ENCODE measurements at regions not wholly inside any gene's neighbourhood (a gene's known extent, or its start where the extent isn't known, plus 50 kb on each side); places are given as distances from the start of the nearest gene placed in this dataset.

- no peak for TF ChIP-seq CTCF (conservative IDR thresholded peaks at IDR 0.05; ENCODE audit: low read depth, low read length)
- TF ChIP-seq MAZ (IDR thresholded peaks at IDR 0.05; ENCODE audit: borderline replicate concordance, low read depth, low read length) = no peak
- TF ChIP-seq, protein P1, sequence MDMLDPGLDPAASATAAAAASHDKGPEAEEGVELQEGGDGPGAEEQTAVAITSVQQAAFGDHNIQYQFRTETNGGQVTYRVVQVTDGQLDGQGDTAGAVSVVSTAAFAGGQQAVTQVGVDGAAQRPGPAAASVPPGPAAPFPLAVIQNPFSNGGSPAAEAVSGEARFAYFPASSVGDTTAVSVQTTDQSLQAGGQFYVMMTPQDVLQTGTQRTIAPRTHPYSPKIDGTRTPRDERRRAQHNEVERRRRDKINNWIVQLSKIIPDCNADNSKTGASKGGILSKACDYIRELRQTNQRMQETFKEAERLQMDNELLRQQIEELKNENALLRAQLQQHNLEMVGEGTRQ (IDR thresholded peaks at IDR 0.05; ENCODE audit: low read depth, low read length) = no peak
- no peak for TF ChIP-seq POLR2A (IDR thresholded peaks at IDR 0.05; ENCODE audit: low read depth, low read length)
- TF ChIP-seq CEBPB (IDR thresholded peaks at IDR 0.05; ENCODE audit: low read depth, low read length) = no peak
- TF ChIP-seq RAD21 (IDR thresholded peaks at IDR 0.05; ENCODE audit: low read length) = no peak
- TF ChIP-seq RCOR1 (IDR thresholded peaks at IDR 0.05; ENCODE audit: insufficient replicate concordance, low read length) = no peak
- TF ChIP-seq ELK1 (IDR thresholded peaks at IDR 0.05; ENCODE audit: borderline replicate concordance, low read depth, low read length) = no peak
- no peak for TF ChIP-seq RFX5 (IDR thresholded peaks at IDR 0.05; ENCODE audit: low read depth, low read length)
- TF ChIP-seq FOS (IDR thresholded peaks at IDR 0.05; ENCODE audit: low read depth, low read length) = no peak
- TF ChIP-seq SMC3 (IDR thresholded peaks at IDR 0.05; ENCODE audit: low read depth, low read length) = no peak
- TF ChIP-seq MXI1 (IDR thresholded peaks at IDR 0.05; ENCODE audit: borderline replicate concordance, low read depth, low read length) = no peak
- TF ChIP-seq BHLHE40 (IDR thresholded peaks at IDR 0.05; ENCODE audit: low read depth, low read length) = no peak
Observed at GRCh38 chr2:125553768-125554167, 1102.2 kb upstream of the GYPC start.

Data from IMR-90 (cell line).